Kidney epithelial cell (primary cell): ENCODE measurements at regions not wholly inside any gene's neighbourhood (a gene's known extent, or its start where the extent isn't known, plus 50 kb on each side); places are given as distances from the start of the nearest gene placed in this dataset.

Experiments
- DNase-seq: peaks from one replicate; pipeline ENCODE4 v3.0.0-alpha.2; 2010; ENCODE audit warnings: low read depth
- H3K27me3 ChIP-seq: 2 replicates; pipeline ENCODE4 v1.6.0; 2011; ENCODE audit warnings: low read length; ENCODE audit not compliant: control insufficient read depth, insufficient read depth
- H3K36me3 ChIP-seq: 2 replicates; pipeline ENCODE4 v1.5.1; 2011; ENCODE audit warnings: low read length; ENCODE audit not compliant: control insufficient read depth, insufficient read depth
- H3K4me3 ChIP-seq: 2 replicates; pipeline ENCODE4 v1.5.1; 2011; ENCODE audit warnings: low read depth, mild to moderate bottlenecking, control low read depth, low read length
- TF ChIP-seq, protein P1 (sequence below): IDR thresholded peaks from 2 replicates; pipeline ENCODE4 v1.5.1; 2011; ENCODE audit warnings: mild to moderate bottlenecking, moderate library complexity, low read length, control low read depth, inconsistent platforms; ENCODE audit not compliant: insufficient read depth, poor library complexity, severe bottlenecking

DNA sequence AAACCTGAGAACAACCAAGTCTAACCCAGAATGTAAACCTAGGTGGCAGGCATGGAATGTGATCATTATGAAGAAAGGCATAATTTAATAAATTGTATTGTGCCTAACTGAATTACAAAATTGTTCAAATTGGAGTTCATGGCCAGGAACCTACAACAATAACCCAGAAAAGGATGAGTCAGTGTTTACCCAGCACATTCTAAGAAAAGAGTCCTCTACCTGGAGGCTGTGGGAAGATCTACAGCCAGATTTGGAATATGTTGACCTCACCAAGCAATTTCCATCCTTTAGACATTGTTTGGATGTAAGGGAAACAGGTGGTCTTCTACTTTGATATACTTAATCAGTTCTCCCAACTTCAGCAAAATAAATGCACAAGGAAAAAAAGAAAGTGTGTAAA is 152.2 kb downstream of the TMEM161B start:
- H3K36me3 ChIP-seq: no peaks in the 10 kb centered on the region
- TF ChIP-seq, protein P1, sequence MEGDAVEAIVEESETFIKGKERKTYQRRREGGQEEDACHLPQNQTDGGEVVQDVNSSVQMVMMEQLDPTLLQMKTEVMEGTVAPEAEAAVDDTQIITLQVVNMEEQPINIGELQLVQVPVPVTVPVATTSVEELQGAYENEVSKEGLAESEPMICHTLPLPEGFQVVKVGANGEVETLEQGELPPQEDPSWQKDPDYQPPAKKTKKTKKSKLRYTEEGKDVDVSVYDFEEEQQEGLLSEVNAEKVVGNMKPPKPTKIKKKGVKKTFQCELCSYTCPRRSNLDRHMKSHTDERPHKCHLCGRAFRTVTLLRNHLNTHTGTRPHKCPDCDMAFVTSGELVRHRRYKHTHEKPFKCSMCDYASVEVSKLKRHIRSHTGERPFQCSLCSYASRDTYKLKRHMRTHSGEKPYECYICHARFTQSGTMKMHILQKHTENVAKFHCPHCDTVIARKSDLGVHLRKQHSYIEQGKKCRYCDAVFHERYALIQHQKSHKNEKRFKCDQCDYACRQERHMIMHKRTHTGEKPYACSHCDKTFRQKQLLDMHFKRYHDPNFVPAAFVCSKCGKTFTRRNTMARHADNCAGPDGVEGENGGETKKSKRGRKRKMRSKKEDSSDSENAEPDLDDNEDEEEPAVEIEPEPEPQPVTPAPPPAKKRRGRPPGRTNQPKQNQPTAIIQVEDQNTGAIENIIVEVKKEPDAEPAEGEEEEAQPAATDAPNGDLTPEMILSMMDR: no peak
- DNase-seq: no peak
- no peaks in the 10 kb centered on the region for H3K27me3 ChIP-seq
- no peak overlapping the region for H3K4me3 ChIP-seq

DNA sequence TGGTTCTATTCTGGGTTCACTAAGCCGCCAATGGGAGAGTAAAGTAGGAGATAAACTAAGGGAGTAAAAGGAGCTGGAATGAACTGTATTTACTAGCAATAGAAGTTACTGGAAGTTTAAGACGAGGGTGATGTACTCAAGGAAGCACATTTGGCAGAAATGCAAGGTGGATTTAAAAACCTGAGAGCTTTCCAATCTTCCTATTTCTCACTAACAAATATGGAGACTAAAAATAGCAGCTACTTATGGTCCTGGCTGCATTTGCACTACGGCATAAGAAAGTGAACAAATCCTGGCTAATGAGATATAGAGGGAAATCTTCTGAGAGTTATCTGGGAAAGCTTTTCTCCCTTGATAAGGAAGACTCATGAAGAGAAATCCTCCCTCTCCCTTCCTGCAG is 153.4 kb downstream of the TMEM161B start:
- Histone ChIP-seq H3K36me3 (no peaks in the 10 kb centered on the region), H3K27me3 (no peaks in the 10 kb centered on the region), H3K4me3 (no peak overlapping the region)
- no peak for DNase-seq
- TF ChIP-seq, protein P1: no peak

DNA sequence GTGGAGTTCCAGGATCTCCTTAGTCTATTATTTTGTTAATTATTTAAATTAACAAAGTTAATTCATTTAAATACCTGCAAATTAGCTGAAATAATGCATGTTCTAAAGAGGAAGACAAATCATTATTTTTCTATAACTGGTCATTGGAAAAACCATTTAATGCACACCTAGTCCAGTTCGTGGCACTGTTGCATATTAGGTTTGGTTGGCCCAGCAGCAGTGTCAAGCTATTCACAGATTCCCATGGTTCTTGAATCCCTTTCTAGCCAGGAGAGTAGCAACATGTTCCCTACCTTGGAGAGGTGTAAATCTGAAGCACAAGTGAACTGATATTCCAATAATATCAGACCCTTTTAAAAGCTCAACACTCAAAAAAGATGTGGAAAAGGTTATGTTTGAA is 155.2 kb downstream of the TMEM161B start:
- H3K36me3 ChIP-seq: no peaks in the 10 kb centered on the region
- no peak overlapping the region for H3K4me3 ChIP-seq
- H3K27me3 ChIP-seq: no peaks in the 10 kb centered on the region
- no peak for DNase-seq
- TF ChIP-seq, protein P1: no peak

DNA sequence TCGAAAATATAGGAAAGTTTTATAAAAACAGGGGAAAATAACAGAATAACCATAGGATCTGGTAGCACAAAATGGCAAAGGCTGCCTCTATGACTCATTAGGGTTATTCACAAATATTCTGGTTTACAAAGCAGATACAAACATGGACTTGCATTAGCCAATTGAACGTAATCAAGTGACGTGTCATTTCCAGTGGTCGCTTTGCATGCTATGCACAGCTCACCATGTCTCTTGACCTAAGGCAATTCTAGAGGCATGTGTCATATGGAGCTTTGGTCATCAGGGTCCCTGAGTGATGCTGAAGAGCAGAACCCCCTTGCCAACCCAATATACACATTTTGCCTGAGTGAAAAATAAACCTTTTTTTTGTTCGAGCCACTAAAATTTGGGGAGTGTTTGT is 158.8 kb downstream of the TMEM161B start:
- TF ChIP-seq, protein P1: no peak
- Histone ChIP-seq H3K36me3 (no peaks in the 10 kb centered on the region), H3K27me3 (no peaks in the 10 kb centered on the region), H3K4me3 (no peak overlapping the region)
- DNase-seq: no peak

DNA sequence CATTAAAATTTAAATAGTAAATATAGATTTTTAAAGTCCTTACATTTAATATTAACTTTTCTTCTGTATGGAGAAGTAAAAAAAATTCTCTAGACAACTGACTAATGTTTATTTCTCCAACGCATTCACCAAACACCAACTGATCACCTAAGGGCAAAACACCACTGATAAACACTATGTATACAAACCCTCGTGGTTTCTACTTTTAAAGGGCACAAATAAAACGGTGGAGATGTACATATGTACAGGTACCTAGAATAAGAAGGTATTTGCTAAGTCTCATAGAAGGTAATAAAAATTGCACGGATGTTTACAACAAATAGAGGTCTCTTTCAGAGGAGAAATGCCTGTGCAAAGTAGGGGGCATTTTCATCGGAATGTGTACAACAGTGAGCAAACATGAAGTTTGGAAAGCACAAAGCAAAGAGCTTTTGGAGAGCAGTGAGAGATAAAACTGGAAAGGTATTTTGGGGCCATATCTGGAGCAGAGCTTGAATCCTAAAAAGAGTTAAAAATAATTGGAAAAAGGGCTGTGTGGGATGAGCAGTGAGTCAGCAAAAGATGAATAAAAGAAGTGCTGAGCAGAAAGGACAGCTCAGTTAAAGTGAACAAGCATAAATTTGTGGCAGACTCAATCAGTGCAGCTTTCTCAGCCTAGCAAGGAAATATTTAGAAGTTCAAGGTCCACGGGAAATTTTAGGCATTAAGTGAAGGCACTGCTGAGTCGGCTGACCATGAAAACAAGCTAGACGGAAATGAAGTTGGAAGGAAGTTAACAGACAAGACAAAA is 160.0 kb downstream of the TMEM161B start:
- DNase-seq: no peak
- TF ChIP-seq, protein P1: no peak
- no peaks in the 10 kb centered on the region for H3K36me3 ChIP-seq
- H3K4me3 ChIP-seq: no peak overlapping the region
- no peaks in the 10 kb centered on the region for H3K27me3 ChIP-seq
